GM19025 (cell line): ENCODE measurements at regions not wholly inside any gene's neighbourhood (a gene's known extent, or its start where the extent isn't known, plus 50 kb on each side); places are given as distances from the start of the nearest gene placed in this dataset.
"Not testable (repeated sequence)": the region's sequence is repeated elsewhere in the genome, so short reads cannot be mapped to it uniquely, and the experiment has no call there.

ENCODE experiments used
- ATAC-seq: cut with Tn5 transposase; IDR thresholded peaks from one replicate; pipeline ENCODE4 v1.9.1; 2021; ENCODE audit warnings: mild to moderate bottlenecking, low read depth, moderate library complexity; ENCODE audit not compliant: unreplicated experiment

GRCh38 chr16:65727534-65728137, 605.8 kb upstream of the CDH11 start:
- no peak for ATAC-seq

DNA sequence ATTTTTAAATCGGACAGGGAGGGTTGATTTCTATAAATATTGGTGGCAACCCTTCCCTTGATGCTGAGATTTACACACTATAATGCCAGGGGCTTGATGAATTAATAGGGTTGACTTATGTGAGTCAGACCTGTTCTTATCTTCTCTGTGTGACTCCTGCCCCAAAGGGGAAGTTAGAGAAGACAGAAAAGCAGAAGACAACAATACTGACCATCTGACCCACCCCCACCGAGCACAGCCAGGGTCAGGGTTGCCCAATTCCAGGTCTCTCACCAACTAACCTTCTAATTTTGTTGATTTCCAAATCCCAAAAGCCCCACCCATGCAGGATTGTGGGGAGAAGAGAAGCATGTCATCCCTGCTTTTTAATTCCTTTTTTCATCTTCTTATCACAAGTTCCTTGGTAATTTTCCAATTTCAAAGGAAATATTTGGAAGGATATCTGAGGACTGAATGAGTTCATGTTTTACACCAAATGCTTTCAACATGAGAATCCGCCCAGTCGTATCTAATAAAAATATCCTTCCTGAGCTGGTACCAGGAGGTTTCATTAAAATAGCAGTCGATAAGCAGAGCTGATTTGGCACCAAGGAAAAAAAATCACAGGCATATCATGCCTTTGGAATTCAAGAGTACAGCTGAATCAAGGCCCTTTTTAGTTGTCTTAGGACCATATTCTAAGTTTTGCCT, 603.4 kb upstream of the CDH11 start:
- ATAC-seq = no peak

- ATAC-seq = no peak
Measured at GRCh38 chr16:65722429-65722828, 600.6 kb upstream of the CDH11 start.

- ATAC-seq = no peak
Measured at GRCh38 chr16:65717846-65718245, 596.0 kb upstream of the CDH11 start.

- ATAC-seq = no peak
Measured at GRCh38 chr16:65716737-65717700, 595.2 kb upstream of the CDH11 start.

DNA sequence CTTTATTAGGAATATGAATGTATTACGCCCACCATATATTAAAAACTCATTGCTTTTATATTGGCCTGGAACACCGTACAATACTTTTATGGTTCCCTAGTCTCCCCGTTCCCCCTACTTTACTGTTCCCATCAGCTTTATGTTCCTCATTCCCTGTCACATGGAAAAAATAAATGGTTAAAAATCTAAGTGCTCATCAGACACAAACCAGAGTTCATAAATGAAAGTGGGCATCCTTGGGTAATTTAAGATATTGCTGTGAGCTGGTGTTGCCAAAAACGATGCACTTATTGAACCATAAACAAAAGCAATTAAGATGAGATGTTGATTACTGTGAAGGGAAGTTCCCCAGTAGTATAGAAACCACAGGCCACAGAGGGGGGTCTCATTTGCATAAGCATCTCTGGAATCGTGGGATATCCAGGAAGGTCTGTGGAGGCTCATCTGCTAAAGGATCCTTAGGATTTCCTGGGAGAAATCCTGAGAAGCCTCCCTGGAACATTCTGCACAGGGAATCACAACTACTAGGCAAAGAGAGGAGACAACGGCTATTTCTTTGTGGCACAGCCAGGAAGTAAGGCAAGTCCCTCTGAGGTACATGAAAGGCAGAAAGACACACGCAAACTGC, 591.4 kb upstream of the CDH11 start:
- no peak for ATAC-seq

DNA sequence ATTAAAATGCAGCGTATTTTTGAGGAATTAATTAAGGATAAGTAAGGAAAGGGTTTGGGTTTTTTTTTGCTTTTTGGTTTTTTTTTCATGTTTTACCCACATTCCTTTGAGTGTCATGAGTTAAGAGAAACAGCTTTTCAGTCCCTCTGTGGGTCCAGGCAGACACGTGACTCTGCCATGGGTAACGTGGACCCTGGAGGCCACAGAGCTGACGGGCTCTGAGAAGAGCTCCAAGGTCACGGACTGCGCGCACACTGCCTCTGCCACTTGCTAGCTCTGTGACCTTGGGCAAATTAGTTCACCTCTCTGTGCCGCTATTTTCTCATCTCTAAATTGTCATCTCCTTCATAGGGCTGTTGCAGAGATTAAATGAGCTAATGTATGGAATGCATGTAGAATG, 588.2 kb upstream of the CDH11 start:
- no peak for ATAC-seq

- ATAC-seq = no peak
Measured at GRCh38 chr16:65704866-65705265, 583.0 kb upstream of the CDH11 start.

DNA sequence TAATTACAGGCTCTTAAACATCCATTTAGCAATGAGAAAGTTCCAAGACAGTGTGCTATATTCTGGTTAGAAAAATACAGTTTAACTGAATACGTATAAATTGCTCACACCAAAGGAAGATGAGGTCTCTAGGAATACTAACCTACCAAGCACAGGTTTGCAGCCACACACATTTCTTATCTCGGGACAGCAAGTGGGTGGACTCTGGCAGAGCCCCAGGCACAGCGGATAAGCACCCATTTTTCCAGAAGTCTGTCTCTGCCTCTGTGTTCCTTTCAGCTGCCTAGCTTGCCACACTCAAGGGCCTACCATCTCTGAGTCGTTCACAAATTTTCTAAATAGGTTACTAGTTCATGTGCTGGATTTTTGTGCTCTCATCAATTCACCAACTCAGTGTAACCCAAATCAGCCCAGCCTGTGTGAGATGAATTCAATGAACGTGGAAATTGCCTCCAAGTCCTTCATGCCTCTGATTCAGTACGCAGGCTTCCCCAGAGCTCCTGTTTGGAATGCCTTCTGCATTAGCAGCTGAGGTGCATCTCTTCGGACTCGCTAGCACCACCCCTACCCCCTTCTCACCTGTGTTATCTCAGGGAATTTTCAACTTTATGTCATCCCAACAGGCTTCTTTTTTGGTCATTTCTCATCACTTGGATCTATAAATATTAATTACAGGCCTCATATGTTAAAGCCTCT, 581.0 kb upstream of the CDH11 start:
- ATAC-seq = no peak

GRCh38 chr16:65700596-65700995, 578.7 kb upstream of the CDH11 start:
- no peak for ATAC-seq

DNA sequence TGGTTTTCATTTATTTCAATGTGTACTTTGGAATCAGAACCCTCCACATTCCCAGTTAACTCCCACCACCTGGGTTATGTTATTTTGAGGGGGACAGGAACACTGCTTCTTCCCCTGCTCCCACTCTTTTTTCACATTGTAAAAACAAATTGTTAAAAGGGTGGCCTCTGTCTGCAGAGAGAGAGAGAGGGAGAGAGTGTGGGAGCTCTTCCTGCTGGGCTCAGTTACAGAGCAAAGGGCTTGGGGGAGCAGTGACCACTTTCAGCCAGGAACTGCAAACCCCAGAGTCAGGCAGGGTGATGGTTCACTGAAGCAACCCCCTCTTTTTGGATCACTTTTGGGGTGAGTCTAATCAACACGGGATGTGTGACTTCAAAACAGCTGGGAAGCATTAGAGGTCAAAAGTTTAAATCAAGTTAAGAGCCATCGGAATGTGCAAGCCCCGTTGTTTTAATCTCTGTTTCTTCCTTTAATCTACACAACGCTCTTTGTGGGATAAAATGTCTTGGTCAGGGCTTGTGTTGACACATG, 577.0 kb upstream of the CDH11 start:
- ATAC-seq = no peak

GRCh38 chr16:65697521-65697920, 575.7 kb upstream of the CDH11 start:
- no peak for ATAC-seq

DNA sequence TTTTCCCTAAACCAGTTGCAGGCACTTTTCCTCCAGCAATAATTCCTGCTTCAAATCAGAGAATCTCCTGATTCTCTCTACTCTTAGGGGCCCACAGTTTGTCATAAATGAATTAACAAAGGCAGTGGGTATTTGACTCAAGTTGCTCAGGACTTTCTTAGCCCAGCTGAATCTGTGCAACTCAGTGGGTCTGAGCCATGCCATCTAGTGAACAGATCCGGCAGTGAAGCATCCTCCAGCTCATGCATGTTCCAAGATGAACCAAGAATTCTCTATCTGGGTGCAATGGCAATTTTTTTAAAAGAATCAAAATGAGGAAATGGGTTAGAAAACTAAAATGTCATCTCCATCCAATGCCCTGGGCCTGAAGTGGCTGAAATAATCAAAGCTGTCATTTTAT, 575.2 kb upstream of the CDH11 start:
- no peak for ATAC-seq

DNA sequence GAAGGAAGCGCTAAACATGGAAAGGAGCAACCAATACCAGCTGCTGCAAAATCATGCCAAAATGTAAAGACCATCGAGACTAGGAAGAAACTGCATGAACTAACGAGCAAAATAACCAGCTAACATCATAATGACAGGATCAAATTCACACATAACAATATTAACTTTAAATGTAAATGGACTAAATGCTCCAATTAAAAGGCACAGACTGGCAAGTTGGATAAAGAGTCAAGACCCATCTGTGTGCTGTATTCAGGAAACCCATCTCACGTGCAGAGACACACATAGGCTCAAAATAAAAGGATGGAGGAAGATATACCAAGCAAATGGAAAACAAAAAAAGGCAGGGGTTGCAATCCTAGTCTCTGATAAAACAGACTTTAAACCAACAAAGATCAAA, 570.0 kb upstream of the CDH11 start:
- not testable (repeated sequence) for ATAC-seq

DNA sequence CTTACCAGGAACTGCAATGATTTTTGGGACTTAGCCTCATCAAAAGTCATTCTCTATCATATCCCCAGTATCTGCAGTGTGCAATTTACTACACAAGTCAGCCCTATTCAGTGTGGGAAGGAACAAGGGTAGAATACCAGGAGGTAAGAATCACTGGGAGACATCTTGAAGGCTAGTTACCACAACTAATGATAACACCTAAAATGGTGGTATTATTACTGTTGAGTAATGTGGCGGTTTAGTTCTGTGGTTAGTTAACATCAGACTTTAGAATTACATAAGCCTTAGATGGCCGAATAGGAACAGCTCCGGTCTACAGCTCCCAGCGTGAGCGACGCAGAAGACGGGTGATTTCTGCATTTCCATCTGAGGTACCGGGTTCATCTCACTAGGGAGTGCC, 567.9 kb upstream of the CDH11 start:
- ATAC-seq = no peak

DNA sequence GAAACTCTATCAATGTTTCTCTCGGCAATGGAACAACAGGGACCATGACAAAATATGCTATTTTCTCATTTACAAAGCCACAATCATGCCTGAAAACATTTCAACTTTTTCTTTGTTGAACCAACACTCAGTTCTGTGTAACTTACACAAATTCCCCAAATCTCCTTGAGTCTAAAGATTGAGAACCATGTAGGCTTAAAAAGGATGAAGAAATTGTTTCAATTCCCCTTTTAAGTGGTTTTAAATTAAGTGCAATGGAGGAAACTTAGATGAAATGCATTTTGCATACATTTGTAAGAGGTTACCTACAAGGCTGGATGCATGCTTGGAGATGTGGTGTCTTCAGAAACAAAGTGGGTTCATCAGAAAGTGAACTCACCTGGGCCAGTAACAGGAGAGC, 566.4 kb upstream of the CDH11 start:
- no peak for ATAC-seq

- ATAC-seq = no peak
Measured at GRCh38 chr16:65684230-65684629, 562.4 kb upstream of the CDH11 start.

DNA sequence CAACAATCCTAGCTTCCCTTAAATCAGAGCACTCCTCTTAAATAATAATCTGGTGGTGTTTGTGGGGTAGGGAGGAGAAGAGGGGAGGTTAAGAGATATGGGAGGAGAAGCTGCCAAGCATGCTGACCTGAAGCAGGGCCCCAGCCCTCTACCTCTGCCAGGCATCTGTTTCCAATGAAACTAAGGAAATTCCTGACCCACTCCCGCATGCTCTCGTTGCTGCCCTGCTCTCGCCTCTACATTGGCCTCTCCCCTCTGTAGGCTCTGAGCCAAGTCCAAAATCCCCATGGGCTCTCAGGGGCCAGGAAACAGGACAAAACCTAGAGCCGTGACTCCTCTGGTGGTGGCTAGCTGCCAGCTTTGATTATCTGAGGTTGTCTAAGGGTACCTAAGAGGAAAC, 559.5 kb upstream of the CDH11 start:
- ATAC-seq = no peak

- no peak for ATAC-seq
Measured at GRCh38 chr16:65679785-65680184, 557.9 kb upstream of the CDH11 start.

GRCh38 chr16:65675161-65675560, 553.3 kb upstream of the CDH11 start:
- ATAC-seq = no peak
